ENCODE measurements at regions not wholly inside any gene's neighbourhood (a gene's known extent, or its start where the extent isn't known, plus 50 kb on each side); places are given as distances from the start of the nearest gene placed in this dataset.
"Not testable (repeated sequence)": the region's sequence is repeated elsewhere in the genome, so short reads cannot be mapped to it uniquely, and the experiment has no call there.

DNA sequence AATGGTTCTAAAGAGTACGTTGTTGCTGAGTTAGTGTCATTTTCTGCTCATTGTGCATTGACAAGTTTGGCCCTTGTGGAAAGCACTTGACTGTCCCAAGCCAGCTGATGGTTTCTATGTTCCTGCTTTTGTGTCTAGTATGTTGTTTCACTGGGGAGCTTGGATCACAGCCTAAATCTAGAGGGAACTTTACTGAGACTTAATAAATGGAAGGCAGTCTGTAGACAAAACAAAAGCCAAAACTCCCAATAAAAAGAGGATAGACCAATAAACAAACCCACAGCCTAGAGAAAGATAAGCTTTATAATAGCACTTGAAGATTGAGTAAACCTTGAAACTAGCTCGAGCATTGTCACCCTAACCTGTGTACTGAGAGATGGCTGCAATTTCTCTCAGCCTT is 196.8 kb downstream of the ADRA2A start:
- no peak for DNase-seq

DNA sequence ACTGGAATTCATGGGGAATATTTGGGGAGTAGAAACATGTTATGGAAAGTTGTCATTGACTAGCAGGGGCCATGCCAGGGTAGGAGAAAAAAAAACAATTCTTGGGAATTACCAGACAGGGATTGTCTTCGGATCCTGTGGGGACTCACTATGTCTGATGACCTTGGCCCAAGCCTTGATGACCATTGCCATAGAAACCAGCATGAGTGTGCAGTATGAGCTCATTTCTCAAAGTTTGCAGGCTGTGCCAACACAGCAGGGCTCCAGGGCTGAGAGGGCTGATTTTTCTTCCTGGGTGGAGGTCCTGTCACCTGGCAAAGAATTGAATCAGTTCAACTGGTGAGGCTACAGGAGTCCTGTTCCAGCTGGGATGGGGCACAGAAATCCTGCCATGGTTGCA is 198.3 kb downstream of the ADRA2A start:
- DNase-seq = no peak

DNA sequence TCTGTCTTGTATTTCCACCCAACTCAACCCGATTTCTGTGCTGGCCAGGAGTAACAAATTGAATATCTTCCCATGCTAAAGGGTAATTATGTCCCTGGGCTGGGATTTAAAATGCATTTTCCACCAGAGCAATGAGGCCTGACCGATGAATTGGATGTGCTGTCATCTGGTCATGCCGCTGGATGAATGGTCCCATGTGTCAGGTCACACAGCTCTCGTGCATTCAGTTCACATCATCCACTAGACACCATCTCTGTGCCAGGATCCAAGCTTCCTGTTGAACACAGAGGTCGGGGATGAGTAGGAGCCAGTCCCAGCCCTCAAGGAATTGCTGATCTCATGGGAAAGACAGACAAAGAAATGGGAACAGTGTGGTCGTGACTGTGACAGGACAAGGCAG is 200.8 kb downstream of the ADRA2A start:
- DNase-seq = no peak

GRCh38 chr10:111278266-111278665 is 201.4 kb downstream of the ADRA2A start:
- no peak for DNase-seq

- DNase-seq = no peak
These were observed 204.7 kb downstream of the ADRA2A start for GRCh38 chr10:111281516-111281915.

DNA sequence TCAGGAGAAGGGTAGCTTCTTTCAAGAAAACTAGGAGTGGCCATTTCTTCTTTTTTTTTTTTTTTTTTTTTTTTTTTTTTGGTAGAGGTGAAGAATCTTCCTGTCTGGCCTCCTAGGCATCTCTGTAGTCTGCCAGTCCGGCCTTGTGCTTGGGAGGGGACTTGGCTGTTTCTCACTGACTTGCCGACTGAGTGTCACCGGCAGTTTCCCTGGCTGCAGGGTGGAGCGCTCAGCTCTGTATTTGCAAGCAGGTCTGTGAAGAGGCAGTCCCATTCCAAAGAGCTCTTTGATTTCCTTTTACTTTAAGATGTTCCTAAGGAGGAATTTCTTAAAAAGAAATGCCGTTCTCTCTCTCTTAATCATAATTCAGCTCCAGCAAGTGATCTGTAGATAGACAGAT is 212.6 kb downstream of the ADRA2A start:
- no peak for DNase-seq

GRCh38 chr10:111290649-111291048 is 213.8 kb downstream of the ADRA2A start:
- DNase-seq = no peak

- DNase-seq = no peak
These were observed 219.0 kb downstream of the ADRA2A start for GRCh38 chr10:111295788-111296187.

DNA sequence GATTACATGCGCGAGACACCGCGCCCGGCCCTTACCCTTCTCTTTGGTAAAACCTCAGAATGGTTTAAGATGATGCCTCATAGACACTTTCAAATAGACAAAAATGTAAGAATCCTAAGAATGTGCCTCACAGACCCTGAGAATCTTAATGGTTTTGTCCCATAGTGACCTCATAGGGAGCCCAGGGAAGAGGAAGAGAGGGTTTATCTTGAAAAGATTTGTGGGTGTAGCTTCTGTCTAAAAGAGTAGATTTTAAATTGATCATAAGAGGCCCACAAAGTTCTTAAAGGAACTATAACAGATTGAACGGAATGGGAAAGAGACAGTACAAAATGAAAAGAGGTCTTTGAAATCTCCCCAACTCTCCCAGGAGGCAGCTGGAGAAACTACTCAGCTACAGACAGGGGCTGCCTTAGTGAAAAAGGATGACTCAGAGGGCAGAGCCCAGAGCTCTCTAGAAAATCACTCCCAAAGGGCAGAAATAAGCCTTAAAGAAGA is 220.6 kb downstream of the ADRA2A start:
- DNase-seq = no peak

DNA sequence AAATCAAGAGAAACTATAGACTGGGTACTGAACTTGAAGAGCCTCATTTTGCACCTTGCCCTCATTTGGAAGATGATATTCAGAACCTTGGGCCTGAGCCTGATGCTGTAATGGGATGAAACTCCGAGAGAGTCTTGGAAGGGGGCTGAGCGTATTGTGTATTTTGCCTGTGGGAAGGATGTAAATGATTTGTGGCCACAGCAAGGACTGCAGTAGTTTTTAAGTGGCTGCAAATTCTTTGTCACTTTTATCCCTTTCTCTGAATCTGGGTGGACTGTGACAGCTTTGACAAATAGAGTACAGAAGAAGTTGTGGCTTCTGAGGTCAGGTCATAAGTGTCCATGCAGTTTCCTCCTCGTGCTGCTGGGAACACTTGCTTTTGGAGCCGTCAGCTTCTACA is 221.2 kb downstream of the ADRA2A start:
- no peak for DNase-seq

GRCh38 chr10:111299037-111299436 is 222.2 kb downstream of the ADRA2A start:
- no peak for DNase-seq

GRCh38 chr10:111303887-111304286 is 227.1 kb downstream of the ADRA2A start:
- no peak for DNase-seq

DNA sequence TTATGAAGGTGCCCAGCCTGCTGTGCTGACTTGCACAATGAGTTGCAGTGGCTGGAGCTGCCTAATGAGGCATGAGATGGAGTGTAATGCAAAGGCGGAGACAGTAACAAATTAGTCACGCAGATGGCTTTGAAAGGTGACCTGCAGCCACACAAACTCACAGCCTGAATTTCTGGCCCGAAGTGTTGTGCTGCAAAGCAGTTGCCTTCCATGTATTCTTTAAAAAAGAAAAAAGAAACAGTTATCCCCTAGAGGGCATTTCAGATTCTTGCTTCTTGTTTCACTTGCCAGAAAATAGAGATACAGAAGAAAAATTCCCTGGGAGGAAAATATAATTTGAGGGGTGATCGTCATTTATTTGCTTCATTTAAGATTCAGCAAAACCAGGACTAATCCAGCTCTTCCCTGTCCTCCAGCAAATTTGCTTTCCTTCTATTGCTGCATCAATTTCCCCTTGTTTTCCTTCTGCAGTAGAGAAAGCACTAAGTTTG is 239.9 kb downstream of the ADRA2A start:
- no peak for DNase-seq

GRCh38 chr10:111319866-111320265 is 243.0 kb downstream of the ADRA2A start:
- DNase-seq = no peak

DNA sequence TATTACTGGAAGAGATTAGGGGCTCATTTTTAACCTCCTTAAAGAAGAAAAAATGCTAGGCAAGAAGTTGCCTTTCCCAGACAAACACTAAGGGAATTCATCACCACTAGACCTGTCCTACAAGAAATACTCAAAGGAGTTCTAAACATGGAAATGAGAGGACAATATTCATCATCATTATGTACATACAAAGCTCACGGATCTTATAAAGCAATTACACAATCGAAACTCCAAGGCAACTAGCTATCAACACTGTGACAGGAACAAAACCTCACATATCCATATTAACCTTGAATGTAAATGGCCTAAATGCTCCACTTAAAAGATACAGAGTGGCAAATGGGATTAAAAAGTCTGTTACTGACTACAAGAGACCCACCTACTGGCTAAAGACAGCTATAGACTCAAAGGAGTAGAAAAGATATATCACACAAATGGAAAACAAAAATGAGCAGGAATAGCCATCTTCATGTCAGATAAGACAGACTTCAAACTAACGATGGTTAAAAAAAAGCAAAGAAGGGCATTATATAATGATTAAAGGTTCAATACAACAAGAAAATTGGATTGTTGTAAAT is 246.6 kb downstream of the ADRA2A start:
- DNase-seq = no peak

DNA sequence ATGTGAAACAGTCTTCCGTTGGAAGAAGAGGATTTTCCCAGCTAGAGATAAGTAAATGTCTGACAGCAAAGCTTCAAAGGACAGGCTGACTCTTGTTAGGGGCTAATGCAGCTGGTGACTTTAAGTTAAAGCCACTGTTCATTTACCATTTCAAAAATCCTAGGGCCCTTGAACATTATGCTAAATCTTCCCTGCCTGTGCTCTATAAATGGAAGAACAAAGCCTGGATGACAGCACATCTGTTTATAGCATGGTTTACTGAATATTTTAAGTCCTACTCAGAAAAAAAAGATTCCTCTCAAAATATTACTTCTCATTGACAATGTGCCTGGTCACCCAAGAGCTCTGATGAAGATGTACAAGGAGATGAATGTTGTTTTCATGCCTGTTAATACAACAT is 255.3 kb downstream of the ADRA2A start:
- DNase-seq = not testable (repeated sequence)

DNA sequence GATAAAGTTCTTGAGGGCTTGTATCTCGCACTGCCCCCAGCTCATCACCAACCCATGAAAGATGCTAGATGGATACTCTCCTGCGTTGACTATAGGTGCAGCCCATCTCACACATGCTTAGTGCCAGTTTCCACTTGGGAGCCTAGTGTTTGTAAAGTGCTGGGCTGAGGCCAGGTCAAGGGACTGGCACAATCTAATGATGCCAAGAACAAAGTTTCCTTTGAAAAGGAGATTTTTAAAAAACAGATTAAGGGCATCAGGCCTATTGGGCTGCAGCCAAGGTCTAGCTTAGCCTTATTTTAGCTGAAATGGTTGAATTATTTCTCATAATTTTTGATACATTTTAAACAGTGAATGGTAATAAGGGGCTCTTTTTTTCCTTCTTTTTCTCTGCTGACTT is 259.0 kb downstream of the ADRA2A start:
- DNase-seq = no peak

DNA sequence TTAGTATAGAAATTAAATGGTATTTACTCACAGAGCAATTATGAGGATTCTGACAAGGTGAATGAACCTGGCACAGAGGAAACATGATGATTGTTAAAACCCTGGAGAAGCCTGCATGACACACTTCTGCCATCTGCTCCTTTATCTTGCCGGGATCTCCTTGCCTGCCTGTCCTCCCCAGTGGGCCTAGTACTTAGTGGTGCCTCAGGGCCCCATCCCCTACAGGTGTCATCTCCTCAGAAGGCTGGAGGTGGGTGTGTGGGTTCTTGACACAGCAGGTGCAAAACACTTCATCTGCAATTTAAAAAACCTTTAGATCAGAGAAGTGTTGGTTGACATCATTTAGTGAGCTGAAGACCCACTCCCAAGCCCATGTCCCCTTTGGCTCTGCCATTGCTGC is 261.2 kb downstream of the ADRA2A start:
- no peak for DNase-seq

DNA sequence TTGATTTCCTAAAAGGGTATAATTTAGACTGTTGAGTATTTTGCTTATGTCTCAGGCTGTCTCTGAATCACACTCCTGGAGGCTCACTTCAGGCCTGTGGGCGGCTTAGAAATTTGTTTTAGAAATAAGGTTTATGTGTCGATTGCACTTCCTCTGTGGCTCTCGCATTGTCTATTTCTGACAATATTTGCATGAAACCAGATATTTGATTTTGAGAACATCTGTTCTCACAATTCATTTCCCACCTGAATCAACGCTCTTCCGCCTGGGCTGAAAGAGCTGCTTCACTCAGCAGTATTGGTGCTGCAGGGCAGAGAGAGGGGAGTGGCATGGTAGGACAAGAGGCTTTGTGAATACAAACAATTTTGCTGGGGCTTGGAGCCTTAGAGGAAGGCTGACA is 262.0 kb downstream of the ADRA2A start:
- no peak for DNase-seq

GRCh38 chr10:111344804-111345203 is 268.0 kb downstream of the ADRA2A start:
- DNase-seq = no peak

- no peak for DNase-seq
These were observed 270.7 kb downstream of the ADRA2A start for GRCh38 chr10:111347386-111348013.

GRCh38 chr10:111348076-111348475 is 271.2 kb downstream of the ADRA2A start:
- DNase-seq = no peak

DNA sequence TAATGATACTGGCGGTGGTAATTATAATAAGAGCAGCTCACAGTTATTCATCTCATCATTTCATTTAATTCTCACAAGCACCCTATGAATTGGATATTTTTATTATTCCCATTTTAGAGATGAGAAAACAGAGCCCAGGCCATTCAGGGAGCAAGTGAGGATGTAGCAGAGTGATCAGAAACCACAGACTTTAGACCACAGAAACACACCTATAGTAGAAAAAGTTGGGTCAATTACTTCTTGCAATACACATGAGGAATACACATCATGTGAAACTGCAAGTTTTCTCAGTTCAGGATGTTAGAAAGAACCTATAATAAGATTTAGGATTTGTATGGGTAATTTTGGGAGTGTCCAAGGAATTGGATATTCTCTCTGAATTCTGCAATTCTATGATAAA is 278.0 kb downstream of the ADRA2A start:
- DNase-seq = no peak

- no peak for DNase-seq
These were observed 279.7 kb downstream of the ADRA2A start for GRCh38 chr10:111356571-111356970.

DNA sequence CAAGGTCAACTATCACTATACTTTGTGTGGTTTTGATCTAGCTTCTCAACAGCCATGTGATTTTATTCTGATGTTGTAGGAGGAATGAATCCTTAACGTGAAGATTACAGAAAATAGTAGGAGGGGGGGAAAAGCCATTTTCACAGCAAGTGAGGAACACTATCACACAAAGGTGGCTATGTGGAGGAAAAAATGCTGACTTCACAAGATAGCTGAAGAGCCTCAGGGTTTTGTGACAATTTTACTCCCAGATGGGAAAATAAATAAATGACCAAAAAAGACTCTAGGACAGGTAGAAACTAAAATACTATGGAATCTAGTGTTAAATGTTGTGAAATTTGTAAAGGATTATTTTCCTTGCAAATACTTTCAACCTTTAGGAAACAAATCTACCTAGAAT is 281.0 kb downstream of the ADRA2A start:
- DNase-seq = no peak

Measured in kidney glomerular epithelial cell (primary cell).